NCI-H1417 treated with DMSO at 0.1 percent for 48 hours (cell line): ENCODE measurements at regions not wholly inside any gene's neighbourhood (a gene's known extent, or its start where the extent isn't known, plus 50 kb on each side); places are given as distances from the start of the nearest gene placed in this dataset.

Experiments used
- DNase-seq: peaks from one replicate; lab custom pipeline; 2025; lab: John Stamatoyannopoulos, UW

DNA sequence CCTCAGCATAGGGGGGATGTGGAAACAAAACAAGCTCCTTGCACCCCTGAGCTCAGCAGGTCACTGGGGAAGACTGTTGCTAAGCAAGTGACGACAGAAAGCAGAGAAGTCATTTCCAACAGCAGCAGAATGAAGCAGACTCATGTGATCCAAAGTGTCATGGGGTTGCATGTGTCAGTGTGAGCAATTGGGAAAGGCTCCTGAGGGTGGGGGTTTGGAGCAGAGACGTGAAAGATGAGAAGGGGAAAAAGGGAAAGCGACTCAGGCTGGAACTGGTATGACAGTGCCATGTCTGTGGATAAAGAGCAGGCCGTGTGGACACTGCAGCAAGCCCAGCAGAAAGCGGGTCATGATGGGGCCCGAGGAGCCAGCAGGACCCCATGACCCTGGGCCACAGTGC lies 363.9 kb downstream of the PREX1 start:
- no peak for DNase-seq

GRCh38 chr20:48463096-48463720 lies 364.6 kb downstream of the PREX1 start:
- no peak for DNase-seq

- DNase-seq, result no peak
These were observed 366.1 kb downstream of the PREX1 start for GRCh38 chr20:48461735-48462119.

DNA sequence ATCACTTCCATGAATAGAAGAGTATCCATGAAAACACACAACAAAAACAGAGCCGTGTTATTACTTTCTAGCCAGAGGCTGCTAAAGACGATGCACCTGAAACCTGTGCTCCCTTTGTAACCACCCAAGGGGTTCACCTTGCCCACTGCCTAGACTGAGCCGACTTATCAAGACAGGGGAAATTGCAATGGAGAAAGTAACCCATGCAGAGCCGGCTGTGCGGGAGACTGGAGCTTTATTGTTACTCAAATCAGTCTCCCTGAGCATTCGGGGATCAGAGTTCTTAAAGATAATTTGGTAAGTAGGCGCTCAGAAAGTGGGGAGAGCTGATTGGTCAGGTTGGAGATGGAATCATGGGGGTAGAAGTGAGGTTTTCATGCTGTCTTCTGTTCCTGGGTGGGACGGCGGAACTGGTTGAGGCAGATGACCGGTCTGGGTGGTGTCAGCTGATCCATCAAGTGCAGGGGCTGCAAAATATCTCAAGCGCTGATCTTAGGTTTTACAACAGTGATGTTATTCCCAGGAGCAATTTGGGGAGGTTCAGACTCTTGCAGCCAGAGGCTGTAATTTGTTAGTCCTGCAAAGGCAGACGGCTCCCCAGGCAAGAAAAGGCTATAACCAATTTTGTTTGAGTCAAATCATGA lies 366.6 kb downstream of the PREX1 start:
- no peak for DNase-seq

GRCh38 chr20:48460681-48461080 lies 367.1 kb downstream of the PREX1 start:
- no peak for DNase-seq

DNA sequence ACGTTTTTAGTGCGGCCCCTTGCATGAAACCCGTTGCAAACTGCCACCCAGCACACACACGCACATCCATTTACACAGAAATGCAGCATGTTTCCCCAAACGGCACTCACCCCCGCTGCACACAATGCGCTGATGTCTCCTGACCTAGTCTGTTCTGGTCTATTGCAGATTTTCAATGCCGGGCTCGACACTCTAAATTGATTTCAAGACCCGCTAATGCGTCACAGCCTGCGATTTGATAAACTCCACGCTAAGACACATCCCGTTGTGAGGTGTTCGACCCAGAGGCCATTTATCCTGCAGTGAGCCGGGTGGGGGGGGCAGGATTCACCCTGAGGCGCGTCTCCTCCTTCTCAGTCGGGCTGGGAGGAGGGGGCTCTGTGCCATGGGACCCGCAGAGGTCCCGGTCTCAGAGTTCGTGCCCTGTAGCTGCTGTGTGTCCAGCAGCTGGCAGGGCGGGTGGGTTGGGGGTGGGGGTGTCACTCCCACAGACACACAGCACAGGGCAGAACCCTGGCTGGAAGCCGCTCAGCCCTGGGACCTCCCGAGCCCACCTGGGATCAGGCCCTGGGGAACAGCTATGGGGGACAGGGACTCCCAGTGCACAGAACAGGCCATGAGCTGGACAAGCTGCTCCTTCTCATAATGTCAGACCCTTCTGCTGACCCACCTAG lies 367.9 kb downstream of the PREX1 start:
- DNase-seq, result no peak

DNA sequence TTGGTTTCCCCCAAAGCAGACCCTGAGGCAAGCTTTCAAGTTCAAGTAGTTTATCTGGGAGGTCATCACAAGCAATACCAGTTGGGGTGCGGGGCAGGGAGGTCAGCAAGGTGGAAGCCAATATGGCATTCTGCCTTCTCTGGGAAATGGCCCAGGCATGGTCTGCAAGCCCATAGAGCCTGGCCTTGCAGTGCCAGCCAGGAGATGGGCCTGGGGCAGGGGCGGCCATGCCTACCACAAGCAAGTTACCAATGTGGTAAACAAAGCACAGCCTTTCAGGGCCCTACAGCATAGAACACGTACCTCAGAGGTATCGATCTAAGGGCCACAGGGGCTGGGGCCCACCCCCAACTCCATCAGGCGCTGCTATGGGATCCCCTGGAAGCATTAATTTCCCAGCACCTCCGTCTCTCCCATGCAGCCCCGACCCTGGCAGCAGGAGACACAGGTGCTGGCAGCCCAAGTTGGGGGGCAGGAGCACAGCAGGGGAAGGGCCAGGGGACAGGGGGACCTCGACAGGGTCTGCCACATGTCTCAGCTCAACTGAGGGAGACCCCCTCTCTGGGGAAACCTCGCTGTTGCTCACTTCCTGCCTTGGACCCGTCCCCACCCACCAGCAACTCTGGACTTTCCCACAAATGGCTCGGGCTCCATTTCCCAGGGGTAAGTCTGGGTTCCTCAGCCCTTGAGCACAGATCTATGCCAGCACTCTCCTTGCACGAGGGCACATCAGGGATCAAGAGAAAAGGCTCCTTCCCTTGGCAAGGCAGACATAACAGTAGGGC lies 369.0 kb downstream of the PREX1 start:
- no peak for DNase-seq

DNA sequence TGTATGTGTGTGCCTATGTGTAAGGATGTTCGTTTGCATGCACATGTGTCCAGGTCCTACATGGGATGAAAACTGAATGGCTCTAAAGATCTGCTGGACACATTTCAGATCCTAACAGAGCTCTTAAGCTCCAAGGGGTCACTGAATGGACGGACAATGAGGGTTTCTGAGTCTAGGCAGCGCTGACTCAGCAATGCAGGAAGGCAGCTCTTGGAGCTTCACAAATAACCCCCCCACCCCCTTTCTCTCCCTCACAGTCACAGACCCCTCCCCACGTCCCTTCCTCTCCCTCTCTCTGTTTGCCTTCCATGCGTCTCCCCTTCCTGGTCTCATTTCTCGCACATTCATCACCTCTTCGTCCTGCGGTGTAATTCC lies 369.8 kb downstream of the PREX1 start:
- DNase-seq, result no peak

GRCh38 chr20:48457193-48458002 lies 370.4 kb downstream of the PREX1 start:
- DNase-seq, result no peak

GRCh38 chr20:48456366-48457192 lies 371.2 kb downstream of the PREX1 start:
- no peak for DNase-seq

DNA sequence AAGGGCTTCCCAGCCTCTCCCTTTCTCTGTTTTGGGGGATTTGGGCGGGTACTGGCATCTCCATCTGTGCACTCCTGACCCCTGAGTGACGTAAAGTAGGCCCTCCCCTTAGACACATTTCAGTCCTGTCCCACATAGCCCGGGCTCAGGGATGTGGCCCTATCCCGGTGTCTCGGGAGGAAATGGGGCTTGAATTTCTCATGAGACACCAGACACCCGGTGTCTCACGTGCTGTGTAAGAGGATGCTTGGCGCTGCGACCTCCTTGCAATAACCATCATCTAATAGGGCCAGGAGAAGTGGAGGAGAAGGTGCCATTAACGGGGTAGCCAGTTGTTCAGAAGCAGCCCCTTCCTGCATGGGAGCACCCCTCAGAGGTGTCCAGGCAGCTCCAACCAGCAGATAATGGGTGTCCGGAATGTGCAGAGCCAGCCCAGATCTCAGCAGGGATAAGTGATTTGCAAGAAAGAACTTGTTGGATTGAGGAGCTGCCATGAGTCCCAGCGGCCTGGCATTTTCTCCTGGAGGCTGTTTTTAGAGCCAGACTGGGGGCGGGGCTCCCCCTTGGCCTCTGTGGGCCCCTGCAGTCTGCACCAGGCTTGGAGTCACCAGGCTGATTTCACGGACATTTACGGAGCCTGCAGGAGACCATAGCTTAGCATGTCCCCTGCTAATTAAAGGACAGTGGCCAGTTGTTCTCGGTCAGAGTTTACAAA lies 372.0 kb downstream of the PREX1 start:
- DNase-seq, result no peak

DNA sequence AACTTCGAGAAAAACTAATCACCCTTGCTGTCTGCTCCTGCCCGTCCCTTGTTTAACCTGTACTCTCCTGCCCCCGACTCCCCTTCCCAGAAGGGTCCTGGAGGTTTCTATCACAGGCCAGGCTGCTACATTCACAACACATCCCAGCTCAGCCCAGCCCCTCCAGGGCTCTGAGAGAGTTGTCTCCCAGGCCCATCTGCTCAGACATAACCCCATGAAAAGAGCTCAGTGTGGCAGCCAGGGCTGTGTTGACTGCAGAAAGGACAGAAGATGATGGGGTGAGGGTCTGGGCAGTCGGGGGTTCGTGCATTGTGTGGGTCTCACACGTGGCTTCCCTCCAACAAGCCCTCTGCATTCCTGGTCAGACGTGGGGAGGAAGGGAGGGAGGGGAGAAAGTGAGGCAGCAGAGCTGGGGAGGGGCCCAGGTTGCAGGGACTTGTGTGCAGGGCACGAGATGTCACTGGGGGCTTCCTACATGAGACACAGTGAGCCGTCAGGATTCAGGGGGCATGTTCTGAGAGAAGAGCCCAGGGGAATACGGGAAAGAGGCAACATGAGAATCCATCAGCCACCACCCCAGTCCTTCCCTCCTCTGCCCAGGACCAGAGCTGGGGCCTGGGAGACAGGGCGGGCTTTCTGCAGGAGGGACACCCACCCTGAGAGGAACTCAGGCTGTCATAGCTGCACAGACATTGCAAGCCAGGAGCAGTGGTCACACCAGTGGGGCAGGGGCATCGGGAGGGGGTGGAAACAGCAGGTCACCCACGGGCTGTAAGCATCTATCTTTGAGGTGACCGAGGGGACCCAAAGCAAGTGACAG lies 372.9 kb downstream of the PREX1 start:
- no peak for DNase-seq

DNA sequence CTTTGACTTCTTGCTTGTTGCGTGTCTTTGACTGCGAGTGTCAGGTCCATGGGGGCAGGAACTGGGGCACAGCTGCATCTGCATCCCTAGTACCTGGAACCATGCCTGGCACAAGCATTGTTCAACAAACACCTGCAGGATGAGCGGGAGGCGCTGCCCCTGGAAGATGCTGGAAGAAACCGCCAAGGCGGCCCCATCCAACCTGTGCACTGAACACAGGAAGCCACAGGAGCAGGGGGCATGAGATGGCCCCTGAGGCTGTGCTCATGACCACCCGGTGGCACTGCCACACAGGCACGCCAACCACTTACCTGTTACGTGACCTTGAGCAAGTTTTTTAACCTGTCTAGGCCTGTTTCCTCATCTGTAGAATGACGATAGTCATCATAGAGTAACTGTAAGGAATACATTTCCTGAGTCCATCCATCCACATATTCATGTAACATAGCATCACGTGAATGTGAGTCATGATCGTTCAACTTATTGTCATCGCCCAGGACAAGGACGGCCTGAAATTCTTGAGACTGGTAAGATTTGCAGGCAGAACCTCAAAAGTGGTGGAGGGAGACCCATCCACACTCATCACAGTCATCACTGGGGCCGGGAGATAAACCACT lies 374.2 kb downstream of the PREX1 start:
- DNase-seq, result no peak

- DNase-seq, result no peak
These were observed 376.4 kb downstream of the PREX1 start for GRCh38 chr20:48451401-48451800.

DNA sequence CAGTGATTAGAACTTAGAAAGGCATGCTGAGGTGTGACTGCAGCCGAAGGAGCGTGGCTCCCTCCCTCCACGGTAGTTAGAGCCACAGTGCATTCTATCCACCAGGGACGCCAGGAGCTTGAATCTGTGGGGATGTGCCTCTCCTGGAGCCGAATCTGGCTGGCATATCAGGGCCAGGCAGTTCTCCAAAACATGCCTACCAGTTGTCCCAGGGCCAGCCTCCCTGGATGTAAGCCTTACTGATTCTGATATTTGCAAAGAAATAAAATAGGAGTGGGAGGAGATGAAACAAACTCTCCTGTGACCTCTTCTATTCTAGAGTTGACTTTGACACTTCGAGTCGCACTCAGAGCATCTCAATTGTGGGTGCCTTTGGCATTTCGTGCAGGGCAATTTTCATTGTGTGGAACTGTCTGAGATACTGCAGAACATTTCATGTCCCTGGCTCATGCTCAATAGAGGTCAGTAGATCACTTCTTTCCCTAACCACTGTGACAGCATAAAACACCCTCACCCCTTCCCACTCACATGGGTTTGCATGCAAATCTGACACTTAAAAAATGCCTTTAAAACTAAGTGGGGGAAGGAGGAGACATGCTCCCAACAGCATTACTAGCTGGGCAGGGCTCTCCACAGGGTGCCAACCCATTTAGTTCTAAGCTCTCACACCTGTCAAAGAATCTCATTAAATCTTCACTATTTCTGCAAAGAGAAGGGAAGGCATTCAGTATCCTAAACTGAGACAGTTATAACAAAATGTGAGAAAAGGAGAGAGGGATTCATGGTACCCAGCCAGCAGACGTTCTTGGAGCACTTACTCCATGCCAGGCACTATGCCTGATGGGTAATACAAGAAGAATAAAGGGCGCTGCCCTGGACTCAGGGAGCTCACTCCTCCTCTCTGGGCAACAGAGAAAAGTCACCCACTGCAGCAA lies 378.9 kb downstream of the PREX1 start:
- no peak for DNase-seq

DNA sequence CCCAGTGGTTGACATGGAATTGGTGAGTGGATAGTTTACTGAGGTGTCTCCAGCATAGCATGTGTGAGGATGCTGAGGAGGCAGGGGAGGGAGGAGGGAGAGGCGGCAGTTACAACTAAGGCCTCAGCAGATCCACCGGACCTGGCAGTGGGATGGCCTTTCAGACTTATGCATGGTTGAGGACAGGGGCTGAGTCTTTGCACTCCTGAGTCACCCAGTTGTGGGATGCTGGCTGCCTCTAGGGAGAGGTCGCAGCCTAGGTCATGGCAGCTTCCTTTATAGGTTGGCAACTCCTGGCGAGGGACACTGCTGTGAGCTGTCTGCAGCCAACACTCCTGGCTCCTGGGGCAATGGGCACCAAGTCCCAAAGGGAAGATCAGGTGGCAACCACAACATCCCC lies 380.3 kb downstream of the PREX1 start:
- DNase-seq, result no peak

DNA sequence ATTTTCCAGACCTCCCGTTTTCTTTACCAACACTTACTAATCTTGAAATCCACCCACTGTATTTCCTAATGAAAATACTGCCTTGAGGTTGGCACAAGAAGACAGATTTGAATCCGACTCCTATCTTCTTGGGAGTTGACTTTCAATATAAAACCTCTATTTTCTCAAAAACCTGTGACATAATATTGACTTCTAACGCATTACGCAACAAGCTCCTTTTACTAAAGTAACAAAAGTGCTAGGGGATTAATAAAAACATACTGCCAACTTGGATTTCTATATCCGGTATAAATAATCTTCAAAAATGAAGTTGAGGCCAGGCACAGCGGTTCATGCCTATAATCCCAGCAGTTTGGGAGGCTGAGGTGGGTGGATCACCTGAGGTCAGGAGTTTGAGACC lies 382.0 kb downstream of the PREX1 start:
- no peak for DNase-seq

DNA sequence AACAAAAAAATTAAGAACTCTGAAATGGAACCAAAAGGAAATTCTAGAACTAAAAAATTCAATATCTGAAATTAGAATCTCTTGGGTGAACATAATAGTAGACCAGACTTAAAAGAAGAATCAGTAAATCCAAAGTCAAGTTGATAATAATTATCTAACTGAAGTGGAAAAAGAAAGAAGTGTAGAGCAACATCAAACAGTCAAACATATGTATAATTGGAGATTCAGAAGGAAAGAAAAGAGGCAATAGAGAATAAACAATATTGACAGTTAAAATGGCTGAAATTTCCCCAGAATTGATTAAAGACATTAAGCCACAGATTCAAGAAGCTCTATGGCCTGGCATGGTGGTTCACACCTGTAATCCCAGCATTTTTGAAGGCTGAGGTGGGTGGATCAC lies 383.6 kb downstream of the PREX1 start:
- no peak for DNase-seq
